GM13977 (cell line): ENCODE measurements at regions not wholly inside any gene's neighbourhood (a gene's known extent, or its start where the extent isn't known, plus 50 kb on each side); places are given as distances from the start of the nearest gene placed in this dataset.

Source experiments
- DNase-seq: peaks from one replicate; pipeline ENCODE4 v3.0.0; 2012; ENCODE audit warnings: low spot score
- in situ Hi-C: fragments of 300-500 bp; cut with MboI; formaldehyde crosslinking; loops from one replicate; pipeline ENCODE4 v1.12.0; 2022; ENCODE audit warnings: low sequenced_read_pairs, low pct_unique_long_range_greater_than_20kb, mixed read lengths, inconsistent platforms; ENCODE audit not compliant: unreplicated experiment
- TF ChIP-seq, protein P1 (sequence below): IDR thresholded peaks from 2 replicates; pipeline ENCODE4 v1.5.1; 2012; ENCODE audit warnings: mild to moderate bottlenecking, control low read depth; ENCODE audit not compliant: insufficient read depth; ENCODE audit errors: extremely low read depth, missing control alignments

GRCh38 chr1:97007840-97008604, 286.4 kb downstream of the PTBP2 start:
- no peak for DNase-seq
- in situ Hi-C loops: no loop called here
- TF ChIP-seq, protein P1, sequence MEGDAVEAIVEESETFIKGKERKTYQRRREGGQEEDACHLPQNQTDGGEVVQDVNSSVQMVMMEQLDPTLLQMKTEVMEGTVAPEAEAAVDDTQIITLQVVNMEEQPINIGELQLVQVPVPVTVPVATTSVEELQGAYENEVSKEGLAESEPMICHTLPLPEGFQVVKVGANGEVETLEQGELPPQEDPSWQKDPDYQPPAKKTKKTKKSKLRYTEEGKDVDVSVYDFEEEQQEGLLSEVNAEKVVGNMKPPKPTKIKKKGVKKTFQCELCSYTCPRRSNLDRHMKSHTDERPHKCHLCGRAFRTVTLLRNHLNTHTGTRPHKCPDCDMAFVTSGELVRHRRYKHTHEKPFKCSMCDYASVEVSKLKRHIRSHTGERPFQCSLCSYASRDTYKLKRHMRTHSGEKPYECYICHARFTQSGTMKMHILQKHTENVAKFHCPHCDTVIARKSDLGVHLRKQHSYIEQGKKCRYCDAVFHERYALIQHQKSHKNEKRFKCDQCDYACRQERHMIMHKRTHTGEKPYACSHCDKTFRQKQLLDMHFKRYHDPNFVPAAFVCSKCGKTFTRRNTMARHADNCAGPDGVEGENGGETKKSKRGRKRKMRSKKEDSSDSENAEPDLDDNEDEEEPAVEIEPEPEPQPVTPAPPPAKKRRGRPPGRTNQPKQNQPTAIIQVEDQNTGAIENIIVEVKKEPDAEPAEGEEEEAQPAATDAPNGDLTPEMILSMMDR: no peak

DNA sequence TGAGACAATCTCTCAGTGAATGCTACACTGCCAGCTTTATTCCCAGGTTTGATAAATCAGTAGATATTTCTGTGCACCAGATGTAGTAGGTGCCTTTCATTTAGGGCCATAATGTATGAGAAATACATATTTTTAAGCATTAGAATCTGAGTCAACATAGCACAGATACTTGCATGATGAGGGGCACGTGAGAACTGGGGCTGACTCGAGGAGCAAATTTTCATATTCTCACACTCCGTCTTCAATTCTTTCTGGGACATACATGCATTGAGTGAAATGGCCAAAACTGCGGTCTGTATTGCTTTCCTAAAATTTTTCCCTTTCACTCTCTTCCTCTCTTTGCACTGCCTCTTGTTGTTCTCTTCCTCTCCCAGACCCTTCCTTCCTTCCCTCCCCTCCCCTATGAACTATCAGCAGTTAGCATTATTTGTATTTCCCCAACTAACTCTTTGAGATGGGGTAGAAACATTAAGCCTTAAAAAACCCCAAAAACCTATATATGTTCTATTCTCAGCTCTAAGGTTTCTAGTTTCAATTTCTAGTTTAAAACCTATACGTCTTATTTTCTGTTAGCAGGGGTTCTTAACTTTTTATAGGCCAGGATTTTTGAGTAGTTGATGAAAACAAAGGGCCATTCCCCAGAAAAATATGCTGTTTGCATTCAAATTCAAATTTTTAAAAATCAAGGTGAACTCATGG, 289.1 kb downstream of the PTBP2 start:
- TF ChIP-seq, protein P1: no peak
- in situ Hi-C loops: no loop called here
- DNase-seq: no peak

DNA sequence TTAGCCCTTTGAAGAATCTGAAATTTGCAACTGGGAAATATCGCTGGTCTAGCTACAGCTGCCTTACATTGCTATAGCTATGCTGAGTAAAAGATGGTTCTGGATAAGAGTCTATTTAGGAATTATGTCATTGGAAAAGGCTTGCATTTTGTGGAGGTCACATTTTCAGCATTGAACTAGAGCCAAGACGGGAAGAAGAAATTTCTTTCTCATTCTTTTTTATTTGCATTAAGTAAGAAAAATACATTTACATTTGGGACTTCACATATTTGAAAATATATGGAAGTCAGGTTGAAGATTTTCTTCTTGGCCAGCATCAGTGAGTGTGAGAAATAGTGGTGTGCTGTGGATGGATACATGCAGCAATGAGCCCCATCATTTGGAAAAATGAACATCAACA, 291.6 kb downstream of the PTBP2 start:
- TF ChIP-seq, protein P1: no peak
- in situ Hi-C loops: no loop called here
- no peak for DNase-seq

- in situ Hi-C loops: no loop called here
- DNase-seq: no peak
- TF ChIP-seq, protein P1: no peak
Measured at GRCh38 chr1:97013941-97014340, 292.4 kb downstream of the PTBP2 start.

GRCh38 chr1:97014426-97014825, 292.8 kb downstream of the PTBP2 start:
- in situ Hi-C loops: no loop called here
- TF ChIP-seq, protein P1: no peak
- DNase-seq: no peak

DNA sequence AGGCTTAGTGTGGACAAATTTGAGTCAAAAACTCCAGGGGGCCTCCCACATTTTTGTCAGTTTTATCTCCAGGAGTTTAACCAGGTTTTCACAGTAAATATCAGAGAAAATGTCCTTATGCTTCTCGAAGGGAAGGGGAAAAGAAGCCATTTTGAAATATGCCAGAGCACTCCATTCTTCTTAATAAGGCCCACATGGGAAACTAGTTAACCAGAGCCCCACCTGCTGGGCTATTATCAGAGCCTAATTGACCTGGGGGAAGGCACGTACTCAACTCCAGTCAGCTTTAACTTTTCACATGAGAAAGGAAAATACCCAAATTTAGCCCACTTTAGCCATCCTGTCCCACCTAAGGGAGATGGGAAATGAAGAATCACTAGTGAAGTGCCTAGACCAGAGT, 296.3 kb downstream of the PTBP2 start:
- no peak for DNase-seq
- TF ChIP-seq, protein P1: no peak
- in situ Hi-C loops: no loop called here
